ENCODE measurements at regions not wholly inside any gene's neighbourhood (a gene's known extent, or its start where the extent isn't known, plus 50 kb on each side); places are given as distances from the start of the nearest gene placed in this dataset.
A peak's percentile ranks its signal among the peaks of the same experiment; 100 is the strongest.
"Not testable (repeated sequence)": the region's sequence is repeated elsewhere in the genome, so short reads cannot be mapped to it uniquely, and the experiment has no call there.

GRCh38 chr10:44278837-44279324 is 106.0 kb downstream of the CXCL12 start:
- DNase-seq: no peak

GRCh38 chr10:44268435-44268948 is 116.4 kb downstream of the CXCL12 start:
- not testable (repeated sequence) for DNase-seq

DNA sequence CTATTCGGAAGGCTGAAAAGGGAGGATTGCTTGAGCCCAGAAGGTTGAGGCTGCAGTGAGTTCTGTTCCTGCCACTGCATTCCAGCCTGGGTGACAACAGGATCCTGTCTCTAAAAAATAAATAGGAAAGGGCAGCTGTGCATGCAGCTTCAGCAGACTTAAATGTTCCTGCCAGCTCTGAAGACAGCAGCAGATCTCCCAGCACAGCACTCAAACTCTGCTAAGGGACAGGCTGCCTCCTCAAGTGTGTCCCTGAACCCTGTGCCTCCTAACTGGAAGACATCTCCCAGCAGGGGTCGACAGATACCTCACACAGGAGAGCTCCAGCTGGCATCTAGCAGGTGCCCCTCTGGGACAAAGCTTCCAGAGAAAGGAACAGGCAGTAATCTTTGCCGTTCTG is 117.9 kb downstream of the CXCL12 start:
- DNase-seq: no peak

DNA sequence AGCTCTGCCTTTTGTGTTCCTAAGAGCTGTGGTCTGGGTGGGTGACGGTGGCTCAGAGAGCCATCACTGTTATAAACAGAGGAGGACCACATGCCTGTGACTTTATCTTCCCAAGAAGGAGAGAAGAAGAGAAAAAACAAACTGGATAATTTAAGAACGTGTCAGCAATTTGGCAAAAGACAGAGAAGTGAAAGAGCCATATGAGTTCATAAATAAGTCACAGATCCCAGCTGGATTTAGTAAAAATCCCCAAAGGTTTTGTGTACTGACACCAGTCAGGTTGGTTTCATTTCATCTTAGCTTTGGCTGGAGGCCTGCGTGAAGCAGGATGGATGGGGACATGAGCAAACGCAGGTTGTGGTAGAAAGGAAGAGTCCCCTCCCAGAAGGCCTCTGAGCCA is 120.7 kb downstream of the CXCL12 start:
- peak; percentile 58 for DNase-seq

DNA sequence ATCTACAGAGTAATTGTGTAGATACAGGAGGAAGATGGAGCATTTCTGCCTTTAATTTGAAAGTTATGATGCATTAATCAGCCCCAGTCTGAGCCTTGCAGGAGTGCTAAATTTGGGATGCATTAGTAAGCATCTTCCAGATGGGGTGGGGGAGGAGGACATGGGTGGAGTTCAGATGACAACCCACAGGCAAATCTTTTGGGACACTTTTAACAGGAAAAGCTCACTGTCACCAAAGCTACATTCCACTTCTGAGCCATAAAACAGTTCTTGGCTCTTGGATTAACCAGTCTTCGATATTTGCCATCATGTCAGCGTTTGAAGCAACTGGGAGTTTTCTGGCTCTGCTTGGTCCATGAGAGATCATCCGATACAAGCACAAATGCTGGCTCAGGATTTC is 121.1 kb downstream of the CXCL12 start:
- no peak for DNase-seq

DNA sequence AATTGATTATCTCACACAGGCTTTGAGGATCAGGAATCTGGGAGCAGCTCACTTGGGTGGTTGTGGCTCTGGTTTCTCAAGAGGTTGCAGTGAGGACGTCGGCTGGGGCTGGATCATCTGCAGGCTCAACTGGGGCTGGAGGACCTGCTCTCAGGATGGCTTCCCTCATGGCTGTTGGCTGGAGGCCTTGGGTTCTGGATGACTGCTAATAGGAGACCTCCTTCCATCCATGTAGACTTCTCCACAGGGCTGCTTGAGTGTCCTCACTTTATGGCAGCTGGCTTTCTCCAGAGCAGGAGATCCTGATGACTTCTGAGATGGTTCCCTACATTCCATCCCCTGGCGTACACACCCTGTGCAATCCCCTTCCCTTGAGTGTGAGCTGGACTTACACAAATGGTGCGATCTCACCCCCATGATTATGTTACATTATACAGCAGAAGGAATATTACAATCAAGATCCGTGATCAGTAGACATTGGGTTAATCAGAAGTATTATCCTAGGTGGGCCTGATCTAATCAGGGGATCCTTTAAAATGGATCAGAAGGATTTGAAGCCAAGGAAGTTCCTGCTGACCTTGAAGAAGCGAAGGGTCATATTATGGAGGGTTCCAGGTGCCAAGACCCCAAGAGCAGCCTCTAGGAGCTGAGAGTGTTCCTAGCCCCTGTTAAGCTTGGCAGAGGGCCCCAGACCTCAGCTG is 122.2 kb downstream of the CXCL12 start:
- DNase-seq: no peak

- peak; percentile 23 for DNase-seq
Measured at GRCh38 chr10:44261710-44262455, 123.0 kb downstream of the CXCL12 start.

GRCh38 chr10:44261296-44261695 is 123.6 kb downstream of the CXCL12 start:
- no peak for DNase-seq

GRCh38 chr10:44260286-44260928 is 124.5 kb downstream of the CXCL12 start:
- DNase-seq: no peak

DNA sequence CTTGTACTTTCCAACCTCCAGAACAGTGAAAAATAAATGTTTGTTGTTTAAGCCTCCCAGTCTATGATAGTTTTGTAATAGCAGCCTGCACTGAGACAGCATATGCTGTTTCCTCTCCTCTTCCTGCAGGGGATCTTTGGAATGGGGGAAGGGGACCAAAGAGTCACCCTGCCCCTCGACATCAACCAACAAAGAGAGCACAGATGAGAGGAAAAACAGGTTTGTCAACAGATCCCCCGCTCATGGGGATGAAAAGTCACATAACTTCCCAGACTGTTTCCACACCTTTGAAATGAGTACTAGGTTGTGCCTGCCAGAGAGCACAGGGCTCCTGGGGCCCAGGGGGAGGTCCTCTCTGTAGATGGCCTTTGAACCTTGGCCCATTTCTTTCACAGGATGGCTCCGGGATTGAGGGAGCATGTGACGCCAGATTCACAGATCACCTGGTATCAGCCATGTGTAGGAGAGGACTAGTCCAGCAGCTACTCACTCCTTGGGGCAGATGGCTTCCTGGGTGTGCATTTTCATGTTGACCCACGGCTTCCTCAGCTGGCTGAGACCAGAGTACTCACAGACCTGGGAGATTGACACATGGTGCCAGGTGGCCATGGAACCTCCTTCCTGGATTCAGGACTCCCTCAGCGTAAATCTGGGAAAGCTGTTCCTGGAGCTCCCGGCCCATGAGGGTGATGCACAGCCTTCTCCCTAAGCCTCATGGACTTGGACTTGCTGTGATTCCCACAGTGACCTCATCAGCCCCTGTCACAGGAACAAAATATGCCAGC is 125.6 kb downstream of the CXCL12 start:
- no peak for DNase-seq

GRCh38 chr10:44258460-44259089 is 126.3 kb downstream of the CXCL12 start:
- no peak for DNase-seq

- DNase-seq: no peak
Measured at GRCh38 chr10:44258019-44258418, 126.9 kb downstream of the CXCL12 start.

DNA sequence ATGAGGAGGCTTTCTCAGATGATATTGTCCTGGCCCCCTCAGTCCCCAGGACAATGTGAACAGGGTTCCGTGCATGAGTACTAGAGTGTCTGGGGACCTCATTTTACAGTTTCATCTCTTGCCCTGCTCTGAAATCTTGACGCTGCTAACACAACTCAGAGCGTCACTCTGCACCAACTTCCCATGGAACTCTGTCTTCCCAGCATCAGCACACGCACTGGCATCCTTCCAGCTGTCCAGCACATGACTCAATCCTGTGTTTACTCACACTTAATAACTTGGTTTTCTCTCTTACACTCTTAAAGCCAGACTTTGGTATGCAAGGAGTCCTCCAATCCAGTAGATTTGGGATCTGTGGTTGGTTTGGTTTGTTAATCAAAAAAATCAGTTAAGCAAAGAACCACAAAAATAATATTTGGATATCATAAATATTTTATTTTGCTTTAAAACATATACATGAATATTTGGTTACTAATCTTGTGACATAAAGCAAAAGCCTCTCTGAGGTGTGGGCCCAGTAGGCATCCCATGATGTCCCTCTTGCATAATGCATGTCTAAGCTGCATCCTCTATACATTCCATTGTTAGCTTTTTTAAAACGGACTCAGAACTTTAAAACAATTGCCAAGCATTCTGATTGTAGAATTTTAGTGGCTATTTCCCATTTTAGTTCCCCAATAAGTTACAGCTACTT is 131.0 kb downstream of the CXCL12 start:
- DNase-seq: peak; percentile 49

DNA sequence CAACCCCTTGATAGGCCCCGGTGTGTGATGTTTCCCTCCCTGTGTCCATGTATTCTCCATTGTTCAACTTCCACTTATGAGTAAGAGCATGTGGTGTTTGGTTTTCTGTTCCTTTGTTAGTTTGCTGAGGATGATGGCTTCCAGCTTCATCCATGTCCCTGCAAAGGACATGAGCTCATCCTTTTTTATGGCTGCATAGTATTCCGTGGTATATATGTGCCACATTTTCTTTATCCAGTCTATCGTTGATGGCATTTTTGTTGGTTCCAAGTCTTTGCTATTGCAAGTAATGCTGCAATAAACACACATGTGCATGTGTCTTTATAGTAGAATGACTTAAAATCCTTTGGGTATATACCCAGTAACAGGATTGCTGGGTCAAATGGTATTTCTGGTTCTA is 132.3 kb downstream of the CXCL12 start:
- DNase-seq: not testable (repeated sequence)

DNA sequence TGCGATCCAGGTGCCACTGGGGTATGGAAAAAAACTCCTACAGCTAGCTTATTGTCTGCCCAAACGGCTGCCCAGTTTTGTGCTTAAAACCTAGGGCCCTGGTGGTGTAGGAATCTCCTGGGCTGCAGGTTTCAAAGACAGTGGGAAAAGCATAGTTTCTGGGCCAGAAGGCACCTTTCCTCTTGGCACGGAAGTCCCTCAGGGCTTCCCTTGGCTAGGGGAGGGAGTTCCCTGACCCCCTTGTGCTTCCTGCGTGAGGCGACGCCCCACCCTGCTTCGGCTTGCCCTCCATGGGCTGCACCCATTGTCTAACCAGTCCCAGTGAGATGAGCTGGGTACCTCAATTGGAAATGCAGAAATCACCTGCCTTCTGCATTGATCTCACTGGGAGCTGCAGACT is 135.0 kb downstream of the CXCL12 start:
- not testable (repeated sequence) for DNase-seq

- no peak for DNase-seq
Measured at GRCh38 chr10:44249490-44249889, 135.4 kb downstream of the CXCL12 start.

DNA sequence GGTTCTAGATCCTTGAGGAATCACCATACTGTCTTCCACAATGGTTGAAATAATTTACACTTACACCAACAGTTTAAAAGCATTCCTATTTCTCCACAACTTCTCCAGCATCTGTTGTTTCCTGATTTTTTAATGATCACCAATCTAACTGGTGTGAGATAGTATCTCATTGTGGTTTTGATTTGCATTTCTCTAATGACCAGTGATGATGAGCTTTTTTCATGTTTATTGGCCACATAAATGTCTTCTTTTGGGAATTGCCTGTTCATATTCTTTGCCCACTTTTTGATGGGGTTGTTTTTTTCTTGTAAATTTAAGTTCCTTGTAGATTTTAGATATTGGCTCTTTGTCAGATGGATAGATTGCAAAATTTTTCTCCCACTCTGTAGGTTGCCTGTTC is 138.2 kb downstream of the CXCL12 start:
- DNase-seq: not testable (repeated sequence)

DNA sequence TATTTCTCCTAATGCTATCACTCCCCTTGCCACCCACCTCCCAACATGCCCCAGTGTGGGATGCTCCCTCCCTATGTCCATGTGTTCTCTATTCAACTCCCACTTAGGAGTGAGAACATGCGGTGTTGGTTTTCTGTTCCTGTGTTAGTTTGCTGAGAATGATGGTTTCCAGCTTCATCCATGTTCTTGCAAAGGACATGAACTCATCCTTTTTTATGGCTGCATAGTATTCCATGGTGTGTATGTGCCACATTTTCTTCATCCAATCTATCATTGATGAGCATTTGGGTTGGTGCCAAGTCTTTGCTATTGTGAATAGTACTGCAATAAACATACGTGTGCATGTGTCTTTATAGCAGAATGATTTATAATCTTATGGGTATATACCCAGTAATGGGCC is 138.6 kb downstream of the CXCL12 start:
- not testable (repeated sequence) for DNase-seq

DNA sequence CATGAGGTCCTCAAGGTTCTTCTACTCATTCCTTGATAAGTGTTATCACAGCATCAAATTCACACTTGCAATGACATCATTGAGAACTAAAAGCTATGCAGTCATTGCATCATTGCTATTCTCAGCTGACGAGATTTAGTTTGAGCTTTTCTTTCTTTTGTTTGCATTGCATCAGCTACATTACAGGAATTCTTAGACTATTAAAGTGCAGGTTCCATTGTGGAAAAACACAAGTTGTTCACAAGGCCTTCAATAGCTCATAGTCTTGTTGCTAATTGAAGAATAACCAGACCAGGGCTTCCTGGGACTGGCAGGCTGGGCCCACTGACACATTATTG is 139.3 kb downstream of the CXCL12 start:
- no peak for DNase-seq

- DNase-seq: no peak
Measured at GRCh38 chr10:44244745-44245600, 139.9 kb downstream of the CXCL12 start.

Data from renal pelvis (tissue), 1 donor.